GM10248 (cell line): ENCODE measurements at regions not wholly inside any gene's neighbourhood (a gene's known extent, or its start where the extent isn't known, plus 50 kb on each side); places are given as distances from the start of the nearest gene placed in this dataset.

ENCODE experiments used
- CTCF ChIA-PET: fragments of 300-600 bp; sonication (Branson Sonifier 250); formaldehyde crosslinking; extraction: SDS; loops from one replicate; lab custom pipeline; 2021; ENCODE audit warnings: antibody characterized with exemption; lab: Yijun Ruan, JAX
- POLR2A ChIA-PET: fragments of 350-650 bp; sonication (Branson Sonifier 250); formaldehyde crosslinking; extraction: SDS; loops from one replicate; lab custom pipeline; 2020; ENCODE audit warnings: antibody characterized with exemption; lab: Yijun Ruan, JAX
- DNase-seq: peaks from one replicate; pipeline ENCODE4 v3.0.0; 2012; ENCODE audit errors: extremely low spot score
- TF ChIP-seq, protein P1 (sequence below): IDR thresholded peaks from 2 replicates; pipeline ENCODE4 v1.5.1; 2012; ENCODE audit warnings: mild to moderate bottlenecking, low read depth; ENCODE audit errors: extremely low read depth, missing control alignments, control extremely low read depth

DNA sequence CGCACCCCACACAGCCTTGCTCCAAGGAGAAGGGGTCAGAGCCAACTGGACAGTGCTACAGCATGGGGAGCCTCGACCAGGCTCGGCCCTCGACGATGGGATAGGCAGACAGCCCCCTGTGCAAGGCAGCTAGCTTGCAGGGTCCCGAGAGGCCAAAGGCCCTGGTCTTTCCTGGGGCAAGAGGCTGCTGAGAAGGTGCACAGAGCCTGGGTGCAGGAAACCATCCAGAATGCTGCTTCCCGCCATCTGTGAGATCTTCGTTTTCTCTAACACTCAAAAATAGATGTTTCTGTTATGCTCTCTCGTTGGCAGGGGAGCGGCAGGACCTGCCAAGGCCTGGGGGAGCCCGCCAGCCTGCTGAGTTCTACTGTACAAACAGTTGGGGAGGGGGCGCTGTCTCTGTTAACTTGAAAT is 168.0 kb upstream of the RTL1 start:
- POLR2A ChIA-PET: no interaction called here
- CTCF ChIA-PET: no interaction called here
- TF ChIP-seq, protein P1, sequence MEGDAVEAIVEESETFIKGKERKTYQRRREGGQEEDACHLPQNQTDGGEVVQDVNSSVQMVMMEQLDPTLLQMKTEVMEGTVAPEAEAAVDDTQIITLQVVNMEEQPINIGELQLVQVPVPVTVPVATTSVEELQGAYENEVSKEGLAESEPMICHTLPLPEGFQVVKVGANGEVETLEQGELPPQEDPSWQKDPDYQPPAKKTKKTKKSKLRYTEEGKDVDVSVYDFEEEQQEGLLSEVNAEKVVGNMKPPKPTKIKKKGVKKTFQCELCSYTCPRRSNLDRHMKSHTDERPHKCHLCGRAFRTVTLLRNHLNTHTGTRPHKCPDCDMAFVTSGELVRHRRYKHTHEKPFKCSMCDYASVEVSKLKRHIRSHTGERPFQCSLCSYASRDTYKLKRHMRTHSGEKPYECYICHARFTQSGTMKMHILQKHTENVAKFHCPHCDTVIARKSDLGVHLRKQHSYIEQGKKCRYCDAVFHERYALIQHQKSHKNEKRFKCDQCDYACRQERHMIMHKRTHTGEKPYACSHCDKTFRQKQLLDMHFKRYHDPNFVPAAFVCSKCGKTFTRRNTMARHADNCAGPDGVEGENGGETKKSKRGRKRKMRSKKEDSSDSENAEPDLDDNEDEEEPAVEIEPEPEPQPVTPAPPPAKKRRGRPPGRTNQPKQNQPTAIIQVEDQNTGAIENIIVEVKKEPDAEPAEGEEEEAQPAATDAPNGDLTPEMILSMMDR: no peak
- DNase-seq: no peak

DNA sequence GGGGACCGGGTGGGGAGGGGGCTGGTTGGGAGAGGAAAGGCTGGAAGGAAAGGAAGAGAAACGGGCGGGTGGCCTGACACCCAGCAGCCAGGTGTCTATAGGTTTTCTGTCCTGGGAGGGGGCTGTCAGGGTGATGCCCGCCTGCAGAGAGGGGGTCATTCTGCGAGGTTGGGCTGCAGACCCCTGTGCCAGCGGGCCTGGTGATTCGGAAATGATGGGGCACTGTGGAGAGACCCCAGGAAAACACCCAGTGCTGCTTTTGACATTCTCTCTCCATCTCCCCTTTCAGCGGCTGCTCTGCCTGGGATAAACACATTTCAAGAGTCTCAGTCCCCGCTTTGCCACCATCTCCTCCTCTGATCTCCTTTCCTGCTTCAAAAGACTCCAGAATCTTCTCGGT is 168.5 kb upstream of the RTL1 start:
- TF ChIP-seq, protein P1: no peak
- POLR2A ChIA-PET: no interaction called here
- no peak for DNase-seq
- CTCF ChIA-PET: no interaction called here

DNA sequence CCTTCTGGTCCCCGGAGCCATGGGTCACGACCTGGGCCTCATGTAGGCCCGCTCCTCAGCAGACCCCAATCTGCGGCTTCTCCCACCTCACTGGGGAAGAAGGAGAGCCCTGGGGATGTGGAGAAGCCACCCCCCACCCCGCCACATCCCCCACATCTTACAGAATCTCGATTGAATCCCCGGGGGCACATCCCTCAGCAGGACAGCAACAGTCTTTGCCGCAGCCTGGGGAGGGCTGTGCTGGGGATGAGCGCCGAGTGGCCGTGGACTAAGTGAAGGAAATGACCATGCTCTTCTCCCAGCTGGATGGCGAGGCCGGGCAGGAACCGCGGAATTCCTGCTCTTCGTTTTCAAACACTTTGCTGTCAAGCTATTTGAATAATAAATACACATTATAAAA is 169.0 kb upstream of the RTL1 start:
- TF ChIP-seq, protein P1: no peak
- no peak for DNase-seq
- POLR2A ChIA-PET: no interaction called here
- CTCF ChIA-PET: no interaction called here

DNA sequence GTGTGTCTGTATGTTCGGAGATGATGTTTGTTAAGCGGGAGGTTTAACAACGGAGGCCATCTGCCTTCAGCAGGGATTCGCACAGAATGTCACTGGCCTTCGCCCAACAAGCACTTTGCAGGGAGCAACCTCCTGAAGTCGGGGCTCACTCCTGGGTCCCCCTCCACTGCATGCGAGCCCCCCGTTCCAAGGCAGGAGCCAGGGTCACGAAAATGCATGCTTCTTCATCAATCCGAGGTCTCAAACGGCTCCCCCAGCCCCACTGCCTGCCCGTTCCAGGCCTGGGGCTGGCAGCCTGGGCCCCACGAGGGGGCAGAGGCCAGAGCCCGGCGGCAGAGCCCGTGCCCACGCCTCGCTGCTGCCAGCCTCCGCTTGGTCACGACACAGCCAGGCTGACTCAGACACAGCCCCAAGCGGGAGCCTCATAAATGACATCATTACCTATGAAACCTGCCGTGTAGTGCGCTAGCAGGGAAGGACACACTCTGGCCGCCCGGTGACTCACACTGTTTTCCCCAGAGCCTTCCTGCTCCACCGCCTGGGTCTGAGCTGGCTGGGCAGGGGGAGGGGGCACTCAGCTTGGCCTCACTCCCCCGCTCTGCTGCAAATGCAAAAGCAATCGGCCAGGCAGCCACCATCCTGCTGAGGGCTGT is 169.5 kb upstream of the RTL1 start:
- ChIA-PET POLR2A (no interaction called here), CTCF (no interaction called here)
- DNase-seq: peak; percentile 59
- TF ChIP-seq, protein P1: no peak

DNA sequence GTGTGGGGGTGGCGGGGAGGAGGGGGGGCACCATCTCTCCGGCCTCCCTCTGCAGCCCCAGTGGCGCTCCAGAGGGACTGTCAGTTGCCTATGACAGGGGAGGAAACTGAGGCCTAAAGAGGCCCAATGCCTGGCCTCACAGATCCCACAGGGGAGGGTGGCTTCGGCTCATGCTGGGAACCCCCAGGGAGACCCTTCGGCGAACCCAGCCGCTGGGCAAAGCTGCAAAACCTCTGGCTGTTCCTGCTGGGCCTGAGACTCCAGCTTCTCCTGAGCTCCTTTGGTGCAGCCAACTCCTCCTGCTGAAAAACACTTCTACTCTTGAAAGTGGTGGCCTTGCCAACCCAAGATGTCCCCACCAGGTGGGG is 170.1 kb upstream of the RTL1 start:
- CTCF ChIA-PET: interaction anchor here (1.1 kb wide), 1 partner anchor 16 kb away, joined by 3 read pairs; no protein-coding TSS in a partner anchor
- DNase-seq: no peak

DNA sequence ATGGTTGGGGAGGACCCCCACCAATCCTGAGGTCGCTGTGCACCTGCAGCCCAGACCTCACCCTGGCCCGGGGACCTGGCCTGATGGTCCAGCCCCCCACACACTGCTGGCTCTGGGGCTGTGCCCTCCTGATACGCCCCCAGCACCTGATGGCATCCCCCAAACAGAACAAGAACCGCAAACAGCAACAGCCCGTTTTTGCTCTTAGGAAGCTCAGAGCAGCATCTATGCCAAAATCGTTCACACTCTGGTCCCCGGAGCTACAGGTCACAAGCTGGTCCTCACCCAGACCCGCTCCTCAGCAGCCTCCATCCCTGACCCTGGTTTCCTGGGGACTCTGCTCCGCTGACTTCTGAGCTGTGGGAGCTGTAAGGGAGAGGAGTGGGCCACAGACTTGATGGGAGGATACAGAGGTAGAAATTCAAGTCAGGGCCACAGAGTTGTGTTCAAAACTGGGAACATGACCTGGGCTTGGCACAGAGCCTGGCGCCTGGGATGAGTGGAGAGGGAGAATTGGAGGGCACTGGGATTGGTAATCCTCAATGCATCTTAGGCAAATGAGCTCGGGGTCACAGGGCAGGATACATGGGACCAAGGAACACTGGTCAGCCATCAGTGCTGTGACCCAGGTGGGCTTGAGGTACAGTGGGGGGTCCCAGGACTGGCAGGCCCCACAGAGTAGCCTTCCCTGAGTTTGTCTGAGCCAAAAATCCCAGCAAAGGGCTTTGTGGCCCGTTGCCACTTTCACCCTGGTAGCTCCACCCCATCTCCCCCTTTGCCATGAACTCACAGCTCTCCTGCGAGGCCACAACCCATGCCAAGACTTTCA is 170.9 kb upstream of the RTL1 start:
- DNase-seq: no peak
- TF ChIP-seq, protein P1: no peak
- ChIA-PET POLR2A (no interaction called here), CTCF (interaction anchor here (0.9 to 1.1 kb wide), 2 partner anchors 12 to 16 kb away, joined by 3 read pairs; no protein-coding TSS in a partner anchor)

More for the DNA sequence above, 170.1 kb upstream of the RTL1 start:
- POLR2A ChIA-PET: no interaction called here
- TF ChIP-seq, protein P1: no peak
